ENCODE measurements at regions not wholly inside any gene's neighbourhood (a gene's known extent, or its start where the extent isn't known, plus 50 kb on each side); places are given as distances from the start of the nearest gene placed in this dataset.
"Not testable (repeated sequence)": the region's sequence is repeated elsewhere in the genome, so short reads cannot be mapped to it uniquely, and the experiment has no call there.

DNA sequence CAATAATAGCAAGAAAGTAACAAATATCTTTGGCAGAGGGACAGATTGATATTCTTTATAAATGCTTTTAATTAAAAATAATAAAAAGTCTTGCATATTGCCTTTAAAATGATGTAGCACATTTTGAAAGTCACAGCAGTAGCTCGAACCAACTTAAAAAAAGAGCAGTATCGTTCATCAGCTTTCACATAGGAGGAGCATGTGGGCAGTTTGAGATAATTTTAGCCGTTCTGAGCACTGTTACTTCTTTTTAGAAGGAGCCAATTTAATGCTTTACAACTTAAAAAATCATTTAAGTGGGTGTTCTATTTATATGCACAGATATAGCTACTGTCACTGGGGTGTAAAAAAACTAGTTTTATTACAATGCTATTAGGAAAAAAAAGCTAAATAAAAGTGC lies 622.7 kb upstream of the GBE1 start:
- no peak for DNase-seq

DNA sequence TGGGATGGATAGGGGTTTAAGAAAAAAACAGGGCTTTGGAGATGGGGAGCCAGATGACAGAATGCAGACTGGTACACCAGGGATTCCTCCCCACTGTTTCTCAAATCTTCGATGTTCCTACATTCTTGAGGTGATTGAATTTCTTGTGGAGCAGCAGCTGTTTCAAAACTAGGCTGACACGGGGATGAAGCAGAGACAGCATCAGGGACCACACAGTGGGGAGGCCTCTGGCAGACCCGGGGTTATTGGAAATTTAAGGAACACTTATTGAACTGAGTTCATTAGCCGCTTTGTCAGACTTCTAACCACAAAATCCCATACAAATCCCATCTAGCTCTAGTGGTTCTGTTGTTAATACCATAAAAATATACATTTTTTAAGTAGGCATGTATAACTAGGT lies 621.4 kb upstream of the GBE1 start:
- no peak for DNase-seq

DNA sequence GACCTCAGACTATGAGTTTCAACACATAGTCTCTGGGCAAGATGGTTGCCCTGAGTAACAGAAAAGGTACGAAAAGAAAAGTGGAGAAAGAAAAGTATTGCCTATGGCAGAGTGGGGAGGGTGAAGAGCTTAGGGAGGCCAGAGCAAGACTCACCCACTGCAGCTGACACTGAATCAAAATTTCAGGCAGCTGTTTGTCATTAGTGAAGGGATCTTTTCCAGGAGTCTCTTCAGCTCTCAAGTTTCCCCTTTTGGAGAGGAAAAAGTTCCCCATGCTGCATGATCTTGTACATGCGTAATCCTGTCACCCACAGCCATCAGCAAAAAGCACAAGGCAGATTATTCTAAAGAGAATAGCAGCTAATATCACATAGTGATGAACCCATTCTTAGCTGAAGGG lies 616.9 kb upstream of the GBE1 start:
- DNase-seq = no peak

DNA sequence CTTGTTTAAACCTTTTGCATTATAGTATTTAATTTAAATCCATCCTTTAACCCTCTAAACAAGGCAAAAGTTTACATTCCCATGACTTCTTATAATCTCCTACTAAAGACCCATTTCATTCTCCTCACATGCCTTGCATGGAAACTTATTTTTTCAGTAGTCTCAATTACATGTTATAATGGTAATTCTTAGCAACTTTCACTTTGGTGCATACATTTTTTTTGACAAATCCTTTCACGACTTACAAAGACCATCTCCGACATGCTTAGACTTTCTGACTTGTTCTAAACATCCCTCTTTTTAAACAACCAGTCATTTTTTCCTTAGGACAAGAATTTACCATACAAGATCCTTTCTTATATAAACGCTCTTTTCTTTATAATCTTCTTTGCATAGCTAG lies 615.4 kb upstream of the GBE1 start:
- DNase-seq = no peak

DNA sequence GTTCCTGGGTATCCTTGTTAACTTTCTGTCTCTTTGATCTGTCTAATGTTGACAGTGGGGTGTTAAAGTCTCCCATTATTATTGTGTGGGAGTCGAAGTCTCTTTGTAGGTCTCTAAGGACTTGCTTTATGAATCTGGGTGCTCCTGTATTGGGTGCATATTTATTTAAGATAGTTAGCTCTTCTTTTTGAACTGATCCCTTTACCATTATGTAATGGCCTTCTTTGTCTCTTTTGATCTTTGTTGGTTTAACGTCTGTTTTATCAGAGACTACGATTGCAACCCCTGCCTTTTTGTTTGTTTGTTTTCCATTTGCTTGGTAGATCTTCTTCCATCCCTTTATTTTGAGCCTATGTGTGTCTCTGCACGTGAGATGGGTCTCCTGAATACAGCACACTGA lies 612.4 kb upstream of the GBE1 start:
- DNase-seq = not testable (repeated sequence)

DNA sequence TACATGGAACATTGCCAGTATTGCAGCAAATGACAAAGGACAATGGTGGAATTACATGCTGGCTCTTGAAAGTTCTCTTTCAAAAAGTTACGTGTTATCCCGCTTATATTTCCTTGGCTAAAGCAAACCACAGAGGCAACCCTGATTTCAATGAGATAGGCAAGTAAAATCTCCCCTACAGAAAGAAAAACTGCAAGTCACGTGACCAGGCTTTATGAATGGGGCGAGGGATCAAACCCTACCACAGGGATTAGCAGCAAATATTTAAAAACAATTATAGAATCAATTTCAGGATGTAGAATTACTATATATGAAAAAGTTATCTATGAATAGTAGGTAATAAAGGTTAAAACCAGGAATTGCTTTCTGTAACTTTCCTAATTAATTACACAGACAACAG lies 603.4 kb upstream of the GBE1 start:
- no peak for DNase-seq

DNA sequence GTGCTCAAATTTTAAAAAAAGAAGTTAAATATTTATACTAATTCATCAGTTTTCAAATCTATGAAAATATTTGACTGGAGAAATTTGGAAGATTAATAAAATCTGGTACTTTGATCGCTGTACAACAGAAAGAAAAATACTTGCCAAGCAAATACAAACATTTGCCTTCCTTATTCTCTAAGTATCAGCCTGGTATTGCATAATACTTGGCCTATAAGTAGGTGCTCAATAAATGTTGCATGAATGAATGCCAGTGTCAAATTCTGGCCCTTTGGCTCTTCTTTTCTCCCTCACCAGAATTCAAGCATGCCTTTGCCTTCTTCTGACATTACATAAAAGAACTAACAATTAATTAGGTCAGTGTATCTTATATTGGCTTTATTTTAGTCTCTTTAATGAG lies 601.7 kb upstream of the GBE1 start:
- DNase-seq = no peak

DNA sequence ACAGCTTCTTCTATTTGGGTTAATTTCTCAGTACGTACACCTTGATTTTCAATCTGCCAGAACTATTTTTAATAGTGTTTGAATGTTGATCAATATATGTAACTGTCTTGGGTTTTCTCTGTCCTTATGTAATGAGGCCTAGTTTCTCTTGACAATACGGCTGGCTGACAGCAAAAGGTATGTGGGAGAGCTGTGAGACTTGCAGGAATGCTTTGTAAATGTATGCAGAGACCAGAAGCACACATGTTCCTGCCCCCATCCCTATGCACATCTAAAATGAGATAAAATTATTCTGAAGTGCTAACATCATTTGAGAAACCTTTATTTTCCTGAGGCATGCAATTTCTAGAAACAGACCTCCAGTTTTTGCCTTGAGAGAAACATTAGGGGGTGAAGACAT lies 593.8 kb upstream of the GBE1 start:
- DNase-seq = no peak

DNA sequence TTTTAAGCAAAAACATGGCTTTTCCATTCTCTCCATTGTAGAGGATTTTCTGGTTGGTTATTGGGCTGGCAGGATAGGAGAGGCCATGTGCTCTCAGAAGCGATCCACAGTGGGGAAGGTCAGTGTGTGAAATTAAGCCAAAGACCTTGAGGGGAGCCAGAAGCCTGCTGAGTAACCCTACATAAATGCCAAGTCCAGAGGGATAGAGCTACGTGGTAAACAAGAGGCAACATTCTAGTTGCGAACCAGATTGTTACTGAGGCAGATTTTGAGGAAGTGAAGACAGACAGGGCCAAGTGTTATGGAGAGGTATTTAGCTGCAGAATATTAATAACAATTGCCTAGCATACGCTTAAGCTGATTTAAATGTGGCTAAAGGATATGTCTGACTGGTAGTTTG lies 592.8 kb upstream of the GBE1 start:
- no peak for DNase-seq

DNA sequence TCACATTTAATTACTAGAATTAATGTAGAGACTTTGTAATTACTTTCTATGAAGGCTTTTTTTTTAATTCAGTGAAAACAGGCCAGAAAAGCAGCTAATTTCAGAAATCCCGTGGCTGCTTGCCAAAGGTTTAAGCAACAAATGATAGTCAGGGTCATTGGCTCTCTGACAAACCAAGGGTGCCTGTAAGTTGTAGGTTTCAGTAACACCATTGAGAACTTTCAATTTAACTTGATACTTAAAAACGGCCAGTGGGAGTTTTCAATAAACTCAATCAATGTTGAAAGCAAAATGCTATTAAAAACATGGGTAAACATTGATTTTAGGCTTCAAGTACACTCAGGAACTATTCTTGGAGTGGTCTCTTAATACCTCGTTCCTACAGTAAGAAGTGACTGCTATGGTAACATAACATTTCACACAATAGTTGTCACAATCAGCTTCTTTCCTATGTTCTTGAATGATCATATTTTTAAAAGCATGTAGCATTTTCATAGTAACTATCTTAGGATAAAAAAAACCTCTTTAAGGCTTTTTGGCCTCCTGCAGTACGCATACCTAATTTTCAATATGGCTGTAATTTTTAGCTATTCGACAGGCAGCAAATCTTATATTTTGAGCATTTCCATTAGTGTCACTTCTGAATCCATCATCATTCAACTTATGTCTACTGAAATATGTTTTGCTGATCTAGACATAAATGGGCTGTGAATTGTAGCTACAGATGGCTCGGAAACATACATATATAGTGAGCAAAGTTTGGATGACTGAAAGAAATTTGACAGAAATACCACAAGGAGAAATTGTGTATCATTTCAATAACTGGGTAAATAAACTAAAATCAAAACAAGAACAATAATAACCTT lies 592.1 kb upstream of the GBE1 start:
- DNase-seq = no peak

DNA sequence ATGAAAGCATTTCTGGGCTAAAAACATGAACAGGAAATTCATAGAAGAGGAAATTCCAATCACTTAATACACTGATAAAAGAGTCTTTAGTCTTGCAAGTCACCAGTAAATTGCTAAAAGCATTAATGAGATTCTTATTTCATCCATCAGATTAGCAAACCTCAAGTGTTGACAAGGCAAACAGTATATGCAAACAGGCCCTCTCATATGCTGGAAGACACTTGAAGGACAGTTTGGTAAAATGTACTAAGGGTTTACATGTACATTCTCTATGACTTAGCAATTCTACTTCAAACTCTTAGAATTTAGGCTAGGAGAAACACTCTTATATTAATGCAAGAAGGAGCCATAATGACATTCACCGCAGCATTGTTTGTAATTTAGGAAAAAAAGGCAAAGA lies 586.1 kb upstream of the GBE1 start:
- DNase-seq = no peak

DNA sequence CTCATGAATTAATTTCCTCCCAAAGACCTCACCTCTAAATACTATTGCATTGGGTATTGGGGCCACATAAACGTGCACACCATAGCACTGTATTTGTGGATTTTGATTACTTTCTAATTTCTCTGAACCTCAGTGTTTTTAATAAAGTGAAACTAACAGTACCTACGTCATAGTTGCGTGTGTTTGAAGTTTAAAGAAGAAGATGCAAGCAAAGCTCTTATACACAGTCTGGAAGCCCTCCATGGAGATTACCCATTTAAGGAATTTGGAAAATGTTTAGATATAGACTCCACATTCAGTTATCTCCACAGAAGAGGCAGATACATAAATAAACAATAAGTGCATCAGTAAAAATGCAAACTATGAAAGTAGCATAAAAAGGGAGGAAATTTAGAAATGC lies 581.1 kb upstream of the GBE1 start:
- no peak for DNase-seq

DNA sequence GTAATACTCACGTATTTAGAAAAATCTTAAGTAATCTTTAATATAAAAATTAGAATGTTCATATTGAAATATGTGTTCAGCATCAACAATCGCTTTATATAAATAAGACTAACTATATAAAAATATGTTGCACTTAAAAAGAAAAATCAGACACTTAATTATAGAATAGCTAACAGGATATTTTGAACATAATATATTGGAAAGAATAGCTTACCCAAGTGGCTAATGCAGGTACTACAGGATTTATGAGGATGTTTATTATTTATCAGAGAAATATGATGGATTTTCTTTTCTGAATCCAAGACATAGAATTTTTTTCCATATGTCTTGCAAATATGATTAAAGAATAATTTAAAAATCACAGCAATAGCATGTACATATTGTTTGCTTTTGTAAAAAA lies 567.9 kb upstream of the GBE1 start:
- peak; percentile 0 for DNase-seq

DNA sequence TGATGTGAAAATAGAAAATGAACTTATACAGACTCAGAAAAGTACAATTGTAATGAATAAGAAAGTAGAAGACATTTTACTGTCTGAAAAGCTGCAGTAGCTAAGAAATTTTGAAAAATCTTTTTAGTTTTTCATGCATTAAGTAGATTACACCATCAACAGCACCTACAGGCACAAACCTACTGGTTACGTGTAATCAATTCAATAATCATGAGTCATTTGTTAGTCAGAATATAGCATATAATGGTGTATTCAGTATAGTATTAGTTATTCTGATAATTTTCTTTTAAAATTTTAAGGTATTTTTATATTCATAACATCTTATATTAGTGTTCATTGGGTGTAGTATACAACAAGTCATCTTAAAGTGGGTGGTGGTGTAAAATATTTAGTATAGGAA lies 550.5 kb upstream of the GBE1 start:
- no peak for DNase-seq

DNA sequence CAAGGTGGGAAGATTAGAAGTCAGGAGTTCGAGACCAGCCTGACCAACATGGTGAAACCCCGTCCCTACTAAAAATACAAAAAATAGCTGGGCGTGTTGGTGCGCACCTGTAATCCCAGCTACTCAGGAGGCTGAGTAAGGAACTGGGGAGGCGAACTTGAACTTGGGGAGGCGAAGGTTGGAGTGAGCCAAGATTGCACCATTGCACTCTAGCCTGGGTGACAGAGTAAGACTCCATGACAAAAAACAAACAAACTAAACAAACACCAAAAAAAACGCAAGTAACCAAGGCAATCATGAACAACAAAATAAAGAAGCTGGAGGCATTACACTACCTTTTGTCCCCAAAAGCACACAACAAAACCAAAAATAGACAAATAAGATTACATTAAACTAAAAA lies 547.3 kb upstream of the GBE1 start:
- DNase-seq = no peak

DNA sequence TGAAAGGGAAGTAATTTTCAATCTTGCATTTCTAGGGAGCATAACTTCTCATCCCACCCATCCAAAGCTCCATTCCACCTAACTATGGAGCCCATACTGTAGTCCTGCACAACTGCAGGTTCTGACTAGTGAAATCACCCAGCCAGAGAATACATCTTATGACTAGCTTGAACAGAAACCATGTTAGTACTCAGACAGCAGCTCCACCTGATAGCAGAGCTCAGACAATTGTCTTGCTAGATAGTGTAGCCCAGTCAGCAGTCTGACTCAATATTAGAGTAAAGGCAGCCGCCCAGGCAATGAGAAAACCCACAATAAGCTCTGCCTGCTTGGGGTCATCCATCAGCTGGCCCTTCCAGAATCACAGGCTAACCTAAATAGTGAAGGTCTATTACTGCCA lies 544.7 kb upstream of the GBE1 start:
- DNase-seq = no peak

DNA sequence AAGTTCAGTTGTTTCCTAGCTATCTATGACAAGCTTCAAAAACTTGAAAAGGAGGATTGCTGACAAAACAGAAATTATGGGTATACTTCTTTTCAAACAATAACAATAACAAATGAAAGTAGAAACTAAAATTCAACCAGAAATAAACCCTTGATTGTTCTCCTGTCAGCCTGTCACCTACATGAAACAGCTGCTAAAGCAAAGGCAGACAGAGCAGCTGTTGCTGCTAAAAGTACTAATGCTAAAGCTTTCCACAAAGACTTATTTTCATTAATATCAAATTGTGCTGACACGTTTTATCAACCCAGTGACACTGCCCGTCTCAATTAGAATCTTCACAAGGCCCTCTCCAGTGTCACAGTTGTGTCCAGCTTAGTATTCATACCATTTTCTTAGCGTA lies 533.2 kb upstream of the GBE1 start:
- no peak for DNase-seq

DNA sequence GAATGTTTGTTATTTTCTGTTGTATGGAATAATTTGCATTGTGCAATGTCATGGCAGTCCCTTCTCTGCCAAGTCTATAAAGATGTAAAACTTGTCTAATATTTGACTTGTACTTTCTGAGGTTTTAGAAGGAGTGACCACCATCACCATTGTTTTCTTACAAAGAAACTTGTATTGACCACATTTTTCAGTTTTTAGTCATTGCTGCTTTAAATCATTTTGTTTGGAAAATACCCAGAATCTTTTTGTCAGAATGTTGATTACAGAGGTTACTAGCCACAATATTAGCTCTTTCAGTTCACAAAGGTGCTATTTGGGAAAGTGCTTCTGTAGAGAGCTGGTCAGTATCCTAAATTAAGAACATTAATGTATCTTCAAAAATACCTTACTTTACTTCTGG lies 532.4 kb upstream of the GBE1 start:
- DNase-seq = no peak

DNA sequence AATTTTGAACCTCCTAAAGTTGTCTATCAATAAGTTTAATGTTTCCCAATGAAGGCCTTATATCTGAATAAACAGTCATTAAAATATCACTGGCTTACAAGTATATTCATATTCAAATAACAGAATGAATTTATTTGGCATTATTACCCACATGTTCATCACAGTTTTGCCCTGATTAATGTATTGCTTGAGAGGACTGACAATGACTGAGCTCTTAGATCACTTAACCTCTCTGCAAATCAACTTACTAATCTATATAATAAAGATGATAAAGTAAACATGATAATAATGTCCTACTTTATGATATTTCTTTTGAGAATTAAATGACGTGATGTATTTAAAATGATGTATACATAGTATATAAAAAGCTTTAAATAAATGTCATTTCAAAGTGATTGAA lies 532.0 kb upstream of the GBE1 start:
- DNase-seq = no peak

DNA sequence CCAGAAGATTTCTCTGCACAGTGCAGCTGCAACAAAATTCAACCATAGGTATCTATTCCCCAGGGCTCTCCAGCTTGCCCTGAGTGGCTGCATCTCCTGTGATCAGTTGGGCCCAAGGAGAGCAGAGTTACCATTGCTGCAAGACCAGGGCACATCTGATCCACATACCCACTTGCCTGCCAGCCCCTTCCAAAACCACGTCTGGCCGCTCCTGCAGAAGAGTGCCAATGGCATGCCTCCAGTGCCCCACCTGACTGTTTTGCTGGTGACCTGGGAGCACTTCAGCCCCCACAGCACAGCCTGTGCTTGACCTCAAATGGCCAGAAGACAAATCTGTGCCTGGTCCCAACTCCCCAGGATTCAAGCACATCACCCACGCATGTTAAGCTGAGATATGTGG lies 526.1 kb upstream of the GBE1 start:
- DNase-seq = no peak

DNA sequence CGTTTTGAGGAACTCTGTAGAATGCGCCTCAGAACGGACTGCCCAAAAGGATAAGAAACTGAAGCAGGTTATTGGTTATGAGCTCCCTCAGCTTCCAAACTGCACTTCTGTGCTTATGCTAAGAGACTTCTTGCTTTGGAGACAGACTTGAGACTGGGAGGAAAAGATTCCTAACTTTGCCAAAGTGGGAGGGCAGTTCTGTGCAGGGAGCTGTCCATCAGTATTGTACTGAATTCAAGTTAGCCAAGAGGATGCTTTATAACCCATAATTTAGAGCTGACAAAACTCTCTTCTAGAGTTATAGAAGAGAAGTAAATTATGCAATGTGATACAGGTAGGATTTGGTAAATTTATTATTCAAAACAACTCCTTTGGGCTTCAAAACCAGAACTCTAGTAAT lies 519.8 kb upstream of the GBE1 start:
- peak; percentile 4 for DNase-seq

DNA sequence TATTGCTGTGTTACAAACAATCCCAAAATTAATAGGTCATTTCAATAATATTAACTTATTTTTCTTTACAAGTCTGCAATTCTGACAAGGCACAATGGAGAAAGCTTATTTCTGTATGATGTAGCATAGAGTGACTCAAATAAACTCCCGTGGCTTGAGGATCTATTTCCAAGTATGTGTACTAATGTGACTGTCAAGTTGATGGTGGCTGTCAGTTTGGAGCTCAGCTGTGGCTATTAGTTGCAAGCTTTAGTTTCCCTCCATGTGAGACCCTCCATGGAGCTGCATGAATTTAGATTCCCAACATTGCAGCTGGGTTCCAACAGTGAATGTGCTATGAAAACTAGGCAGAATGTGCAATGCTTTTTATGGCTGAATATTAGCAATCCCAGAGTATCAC lies 515.5 kb upstream of the GBE1 start:
- DNase-seq = no peak

DNA sequence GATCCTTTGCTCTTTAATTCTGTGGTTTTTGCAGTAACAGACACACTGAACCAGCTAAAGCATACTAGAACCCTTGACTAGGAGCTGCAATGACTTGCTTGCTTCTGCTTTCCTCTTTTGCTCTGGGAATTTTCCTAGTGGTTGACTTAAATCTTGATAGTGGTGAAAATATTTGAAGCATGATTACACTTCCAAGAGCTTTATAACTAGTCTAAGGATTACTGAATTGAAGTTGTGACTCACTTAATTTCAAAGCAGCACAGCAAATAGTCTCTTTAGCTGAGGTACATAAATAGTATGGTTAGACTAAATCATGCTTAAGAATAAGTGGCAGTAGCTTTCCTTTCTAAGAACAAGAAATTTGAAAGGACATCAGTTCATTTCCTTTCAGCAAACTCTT lies 513.5 kb upstream of the GBE1 start:
- DNase-seq = no peak

DNA sequence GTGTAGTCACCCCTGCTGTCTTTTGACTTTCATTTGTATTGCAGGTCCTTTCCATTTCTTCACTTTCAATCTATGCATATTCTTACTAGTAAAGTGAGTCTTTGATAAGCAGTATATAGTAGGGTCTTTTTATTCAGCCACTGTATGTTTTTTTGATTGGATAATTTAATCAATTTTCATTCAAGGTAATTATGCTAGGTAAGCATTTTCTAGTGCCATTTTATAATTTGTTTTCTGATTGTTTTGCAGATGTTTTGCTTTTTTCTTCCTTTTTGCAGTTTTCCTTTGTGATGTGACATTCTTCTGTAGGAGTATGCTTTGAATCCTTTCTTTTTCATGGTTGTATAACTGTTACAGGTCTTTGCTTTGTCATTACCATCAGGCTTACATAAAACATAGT lies 504.3 kb upstream of the GBE1 start:
- DNase-seq = no peak

DNA sequence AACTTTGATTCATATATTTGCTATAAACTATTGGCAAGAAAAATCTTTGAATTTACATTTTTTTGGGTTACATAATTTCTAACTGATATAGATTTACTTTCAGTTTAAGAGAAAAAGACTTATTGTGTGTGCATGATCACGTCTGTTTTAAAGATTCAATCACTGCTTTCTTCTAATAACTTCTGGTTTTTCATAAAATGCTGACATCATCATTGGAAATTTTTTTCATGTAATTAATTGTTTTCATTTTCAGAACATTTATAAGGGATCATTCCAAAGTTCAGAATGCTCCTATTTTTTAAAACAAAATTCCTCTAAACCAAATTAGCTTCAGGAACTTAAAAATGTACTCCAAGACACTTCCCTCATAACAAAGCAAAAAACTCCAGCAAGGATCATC lies 500.7 kb upstream of the GBE1 start:
- no peak for DNase-seq

Data from fibroblast of skin of scalp (primary cell).